ENCODE measurements at regions not wholly inside any gene's neighbourhood (a gene's known extent, or its start where the extent isn't known, plus 50 kb on each side); places are given as distances from the start of the nearest gene placed in this dataset.

DNA sequence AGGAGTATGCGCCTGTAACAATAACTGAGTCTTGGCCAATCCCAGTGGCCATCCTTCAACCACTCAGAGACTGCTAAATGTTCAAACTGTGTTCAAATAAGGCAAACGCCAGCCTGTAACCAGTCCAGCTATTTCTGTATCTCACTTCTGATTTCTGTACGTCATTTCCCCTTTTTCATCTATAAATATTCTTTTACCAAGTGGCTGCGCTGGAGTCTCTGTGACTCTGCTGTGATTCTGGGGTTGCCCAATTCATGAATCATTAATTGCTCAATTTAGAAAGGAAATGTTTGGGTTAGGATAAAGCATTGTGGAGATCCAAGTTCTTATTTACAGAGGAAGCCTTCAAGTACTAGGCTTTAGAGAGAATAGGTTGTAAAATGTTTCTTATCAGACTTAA lies 89.8 kb upstream of the UST start:
- no peak for TF ChIP-seq YY1 (IDR thresholded peaks at IDR 0.05)
- TF ChIP-seq, protein P1, sequence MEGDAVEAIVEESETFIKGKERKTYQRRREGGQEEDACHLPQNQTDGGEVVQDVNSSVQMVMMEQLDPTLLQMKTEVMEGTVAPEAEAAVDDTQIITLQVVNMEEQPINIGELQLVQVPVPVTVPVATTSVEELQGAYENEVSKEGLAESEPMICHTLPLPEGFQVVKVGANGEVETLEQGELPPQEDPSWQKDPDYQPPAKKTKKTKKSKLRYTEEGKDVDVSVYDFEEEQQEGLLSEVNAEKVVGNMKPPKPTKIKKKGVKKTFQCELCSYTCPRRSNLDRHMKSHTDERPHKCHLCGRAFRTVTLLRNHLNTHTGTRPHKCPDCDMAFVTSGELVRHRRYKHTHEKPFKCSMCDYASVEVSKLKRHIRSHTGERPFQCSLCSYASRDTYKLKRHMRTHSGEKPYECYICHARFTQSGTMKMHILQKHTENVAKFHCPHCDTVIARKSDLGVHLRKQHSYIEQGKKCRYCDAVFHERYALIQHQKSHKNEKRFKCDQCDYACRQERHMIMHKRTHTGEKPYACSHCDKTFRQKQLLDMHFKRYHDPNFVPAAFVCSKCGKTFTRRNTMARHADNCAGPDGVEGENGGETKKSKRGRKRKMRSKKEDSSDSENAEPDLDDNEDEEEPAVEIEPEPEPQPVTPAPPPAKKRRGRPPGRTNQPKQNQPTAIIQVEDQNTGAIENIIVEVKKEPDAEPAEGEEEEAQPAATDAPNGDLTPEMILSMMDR (IDR thresholded peaks at IDR 0.05; ENCODE audit: low read depth, low read length, missing input control) = no peak
- no peak for TF ChIP-seq TAF1 (conservative IDR thresholded peaks at IDR 0.05)
- TF ChIP-seq RAD21 (IDR thresholded peaks at IDR 0.05) = no peak
- TF ChIP-seq, protein P2, sequence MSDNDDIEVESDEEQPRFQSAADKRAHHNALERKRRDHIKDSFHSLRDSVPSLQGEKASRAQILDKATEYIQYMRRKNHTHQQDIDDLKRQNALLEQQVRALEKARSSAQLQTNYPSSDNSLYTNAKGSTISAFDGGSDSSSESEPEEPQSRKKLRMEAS (IDR thresholded peaks at IDR 0.05) = no peak
- TF ChIP-seq SP1 (IDR thresholded peaks at IDR 0.05) = no peak
- no peak for TF ChIP-seq GABPA (IDR thresholded peaks at IDR 0.05 in 1 of 2, conservative IDR thresholded peaks at IDR 0.05 in 1 of 2)
- TF ChIP-seq, protein P3, sequence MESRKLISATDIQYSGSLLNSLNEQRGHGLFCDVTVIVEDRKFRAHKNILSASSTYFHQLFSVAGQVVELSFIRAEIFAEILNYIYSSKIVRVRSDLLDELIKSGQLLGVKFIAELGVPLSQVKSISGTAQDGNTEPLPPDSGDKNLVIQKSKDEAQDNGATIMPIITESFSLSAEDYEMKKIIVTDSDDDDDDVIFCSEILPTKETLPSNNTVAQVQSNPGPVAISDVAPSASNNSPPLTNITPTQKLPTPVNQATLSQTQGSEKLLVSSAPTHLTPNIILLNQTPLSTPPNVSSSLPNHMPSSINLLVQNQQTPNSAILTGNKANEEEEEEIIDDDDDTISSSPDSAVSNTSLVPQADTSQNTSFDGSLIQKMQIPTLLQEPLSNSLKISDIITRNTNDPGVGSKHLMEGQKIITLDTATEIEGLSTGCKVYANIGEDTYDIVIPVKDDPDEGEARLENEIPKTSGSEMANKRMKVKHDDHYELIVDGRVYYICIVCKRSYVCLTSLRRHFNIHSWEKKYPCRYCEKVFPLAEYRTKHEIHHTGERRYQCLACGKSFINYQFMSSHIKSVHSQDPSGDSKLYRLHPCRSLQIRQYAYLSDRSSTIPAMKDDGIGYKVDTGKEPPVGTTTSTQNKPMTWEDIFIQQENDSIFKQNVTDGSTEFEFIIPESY (IDR thresholded peaks at IDR 0.05) = no peak
- TF ChIP-seq JUND (IDR thresholded peaks at IDR 0.05) = no peak
- TF ChIP-seq, protein P4, sequence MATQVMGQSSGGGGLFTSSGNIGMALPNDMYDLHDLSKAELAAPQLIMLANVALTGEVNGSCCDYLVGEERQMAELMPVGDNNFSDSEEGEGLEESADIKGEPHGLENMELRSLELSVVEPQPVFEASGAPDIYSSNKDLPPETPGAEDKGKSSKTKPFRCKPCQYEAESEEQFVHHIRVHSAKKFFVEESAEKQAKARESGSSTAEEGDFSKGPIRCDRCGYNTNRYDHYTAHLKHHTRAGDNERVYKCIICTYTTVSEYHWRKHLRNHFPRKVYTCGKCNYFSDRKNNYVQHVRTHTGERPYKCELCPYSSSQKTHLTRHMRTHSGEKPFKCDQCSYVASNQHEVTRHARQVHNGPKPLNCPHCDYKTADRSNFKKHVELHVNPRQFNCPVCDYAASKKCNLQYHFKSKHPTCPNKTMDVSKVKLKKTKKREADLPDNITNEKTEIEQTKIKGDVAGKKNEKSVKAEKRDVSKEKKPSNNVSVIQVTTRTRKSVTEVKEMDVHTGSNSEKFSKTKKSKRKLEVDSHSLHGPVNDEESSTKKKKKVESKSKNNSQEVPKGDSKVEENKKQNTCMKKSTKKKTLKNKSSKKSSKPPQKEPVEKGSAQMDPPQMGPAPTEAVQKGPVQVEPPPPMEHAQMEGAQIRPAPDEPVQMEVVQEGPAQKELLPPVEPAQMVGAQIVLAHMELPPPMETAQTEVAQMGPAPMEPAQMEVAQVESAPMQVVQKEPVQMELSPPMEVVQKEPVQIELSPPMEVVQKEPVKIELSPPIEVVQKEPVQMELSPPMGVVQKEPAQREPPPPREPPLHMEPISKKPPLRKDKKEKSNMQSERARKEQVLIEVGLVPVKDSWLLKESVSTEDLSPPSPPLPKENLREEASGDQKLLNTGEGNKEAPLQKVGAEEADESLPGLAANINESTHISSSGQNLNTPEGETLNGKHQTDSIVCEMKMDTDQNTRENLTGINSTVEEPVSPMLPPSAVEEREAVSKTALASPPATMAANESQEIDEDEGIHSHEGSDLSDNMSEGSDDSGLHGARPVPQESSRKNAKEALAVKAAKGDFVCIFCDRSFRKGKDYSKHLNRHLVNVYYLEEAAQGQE (IDR thresholded peaks at IDR 0.05) = no peak
- TF ChIP-seq, protein P5, sequence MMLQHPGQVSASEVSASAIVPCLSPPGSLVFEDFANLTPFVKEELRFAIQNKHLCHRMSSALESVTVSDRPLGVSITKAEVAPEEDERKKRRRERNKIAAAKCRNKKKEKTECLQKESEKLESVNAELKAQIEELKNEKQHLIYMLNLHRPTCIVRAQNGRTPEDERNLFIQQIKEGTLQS (IDR thresholded peaks at IDR 0.05) = no peak
